T-cell (primary cell): ENCODE measurements at regions not wholly inside any gene's neighbourhood (a gene's known extent, or its start where the extent isn't known, plus 50 kb on each side); places are given as distances from the start of the nearest gene placed in this dataset.

Experiments used
- ATAC-seq, 4 experiments: fragments of 200-7000 bp in 3 of 4; fragments of 150-1000 bp in 1 of 4; cut with Tn5 transposase; replicated peaks in 1 of 4; 1 replicate in 3 of 4; 2 replicates in 1 of 4; pipeline ENCODE4 v1.10.0; 2021; ENCODE audit warnings: moderate library complexity in 3 of 4, mild to moderate bottlenecking in 2 of 4, moderate number of reproducible peaks in 1 of 4
- CTCF ChIA-PET, 2 donors: fragments of 300-600 bp; sonication (Branson Sonifier 250); formaldehyde crosslinking; loops; one replicate each; lab custom pipeline; 2022; ENCODE audit warnings: antibody characterized with exemption in 2 of 2; lab: Charles Lee
- POLR2A ChIA-PET, 2 donors: fragments of 300-600 bp; sonication (Branson Sonifier 250); formaldehyde crosslinking; loops; one replicate each; lab custom pipeline; 2022; ENCODE audit warnings: antibody characterized with exemption in 2 of 2; lab: Charles Lee
- DNase-seq, 35 experiments: peaks; one replicate each; pipeline versions ENCODE4 v3.0.0 to v3.0.0-alpha.2; 2013 to 2023
- H3K27ac ChIP-seq: one replicate; pipeline ENCODE4 v1.5.1; 2013; ENCODE audit warnings: low read length
- H3K27me3 ChIP-seq, 2 experiments: replicated peaks in 1 of 2; 1 replicate in 1 of 2; 2 replicates in 1 of 2; pipeline versions ENCODE4 v1.6.1 to v1.7.0; 2013; ENCODE audit warnings: low read length in 1 of 2, mixed read lengths in 1 of 2; ENCODE audit not compliant: control insufficient read depth in 2 of 2, insufficient read depth in 2 of 2; ENCODE audit errors: extremely low read depth in 1 of 2
- H3K36me3 ChIP-seq, 2 donors: 1 replicate in 1 of 2; 2 replicates in 1 of 2; pipeline versions ENCODE4 v1.6.1 to v1.7.0; 2013; ENCODE audit warnings: low read length in 1 of 2; ENCODE audit not compliant: control insufficient read depth in 2 of 2, insufficient read depth in 1 of 2; ENCODE audit errors: extremely low read depth in 1 of 2
- H3K4me1 ChIP-seq, 2 experiments: 1 replicate in 1 of 2; 2 replicates in 1 of 2; pipeline versions ENCODE4 v1.6.1 to v1.7.0; 2013; ENCODE audit warnings: low read length in 2 of 2, mixed read lengths in 1 of 2; ENCODE audit not compliant: insufficient read depth in 2 of 2, control insufficient read depth in 1 of 2; ENCODE audit errors: extremely low read depth in 1 of 2
- H3K4me3 ChIP-seq, 2 donors: 1 replicate in 1 of 2; 2 replicates in 1 of 2; pipeline versions ENCODE4 v1.5.1 to v1.7.0; 2013; ENCODE audit warnings: mild to moderate bottlenecking in 2 of 2, low read length in 1 of 2, moderate library complexity in 1 of 2; ENCODE audit not compliant: control insufficient read depth in 1 of 2; ENCODE audit errors: extremely low read depth in 1 of 2
- H3K9me3 ChIP-seq: 2 replicates; pipeline ENCODE4 v1.7.0; 2013
- H3K27ac Mint-ChIP-seq, 2 donors: one replicate each; pipeline ENCODE4 v1.8.0; 2020 to 2021; ENCODE audit warnings: mild to moderate bottlenecking in 2 of 2, mixed read lengths in 2 of 2
- H3K27me3 Mint-ChIP-seq, 2 donors: one replicate each; pipeline ENCODE4 v1.8.0; 2021 to 2022; ENCODE audit warnings: mixed read lengths in 2 of 2
- H3K36me3 Mint-ChIP-seq: one replicate; pipeline ENCODE4 v1.8.0; 2021; ENCODE audit warnings: mixed read lengths
- H3K4me1 Mint-ChIP-seq, 3 donors: one replicate each; pipeline ENCODE4 v1.8.0; 2020 to 2022; ENCODE audit warnings: mixed read lengths in 3 of 3, mild to moderate bottlenecking in 1 of 3
- H3K4me3 Mint-ChIP-seq, 3 donors: one replicate each; pipeline ENCODE4 v1.8.0; 2020 to 2022; ENCODE audit warnings: mild to moderate bottlenecking in 3 of 3, mixed read lengths in 3 of 3, moderate library complexity in 3 of 3
- H3K9me3 Mint-ChIP-seq, 3 donors: one replicate each; pipeline ENCODE4 v1.8.0; 2020 to 2022; ENCODE audit warnings: mixed read lengths in 3 of 3
- WGBS: methylation state at CpG from one replicate; pipeline ENCODE4 v1.1.5; 2013; ENCODE audit warnings: missing lambda C conversion rate; ENCODE audit not compliant: insufficient coverage; 5-methylcytosine and 5-hydroxymethylcytosine counted together

- H3K36me3 Mint-ChIP-seq: no peaks in the 10 kb centered on the region
- H3K9me3 Mint-ChIP-seq: peaks cover 7 to 14% (median 11%) of the 10 kb centered on the region in 3 donors
- WGBS: 83% methylated on average over 3 of the region's 3 CpGs
- no peak overlapping the region for H3K27ac Mint-ChIP-seq
- DNase-seq (no peak), ATAC-seq (no peak)
- peaks cover 1 to 9% of the 10 kb centered on the region in 2 donors for H3K27me3 Mint-ChIP-seq
- ChIA-PET CTCF (interaction anchor here (1.2 to 1.4 kb wide), 3 partner anchors 362 to 389 kb away, joined by 3 to 10 read pairs (median 7); no protein-coding TSS in a partner anchor), POLR2A (no interaction called here)
- Histone ChIP-seq H3K36me3 (no peaks in the 10 kb centered on the region), H3K4me3 (no peak overlapping the region), H3K27me3 (no peaks in the 10 kb centered on the region), H3K9me3 (no peaks in the 10 kb centered on the region), H3K27ac (no peak overlapping the region), H3K4me1 (no peaks in the 10 kb centered on the region)
- H3K4me1 Mint-ChIP-seq: no peaks in the 10 kb centered on the region
- H3K4me3 Mint-ChIP-seq: no peak overlapping the region
These were observed 149.7 kb upstream of the SLC16A7 start for GRCh38 chr12:59446116-59446515.

DNA sequence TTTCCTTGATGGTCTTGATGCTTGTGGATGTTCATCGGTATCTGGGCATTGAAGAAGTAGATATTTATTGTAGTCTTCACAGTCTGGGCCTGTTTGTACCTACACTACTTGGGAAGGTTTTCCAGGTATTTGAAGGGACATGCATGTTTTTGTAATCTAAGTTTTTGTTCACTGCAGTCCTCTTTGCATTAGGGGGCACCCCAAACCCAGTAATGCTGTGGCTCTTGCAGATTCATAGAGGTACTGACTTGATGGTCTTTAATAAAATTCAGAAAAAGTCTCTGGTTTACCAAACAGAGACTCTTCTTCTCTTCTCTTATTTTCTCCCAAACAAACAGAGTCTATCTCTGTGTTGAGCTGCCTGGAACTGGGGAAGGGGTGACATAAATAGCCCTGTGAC, 150.9 kb upstream of the SLC16A7 start:
- no peaks in the 10 kb centered on the region for H3K27me3 ChIP-seq
- DNase-seq (peak in 17 of 35 experiments; percentile 2 to 43 (median 10)), ATAC-seq (no peak)
- H3K9me3 Mint-ChIP-seq: peaks cover 12 to 22% (median 17%) of the 10 kb centered on the region in 3 donors
- H3K27ac ChIP-seq: no peak overlapping the region
- no peaks in the 10 kb centered on the region for H3K4me1 ChIP-seq
- H3K27me3 Mint-ChIP-seq: peaks cover 1 to 10% of the 10 kb centered on the region in 2 donors
- WGBS: no CpG with 5 or more reads among the region's 1 CpG
- H3K4me3 ChIP-seq: no peak overlapping the region
- no peaks in the 10 kb centered on the region for H3K4me1 Mint-ChIP-seq
- H3K36me3 Mint-ChIP-seq: no peaks in the 10 kb centered on the region
- no peak overlapping the region for H3K4me3 Mint-ChIP-seq
- CTCF ChIA-PET: interaction anchor here (1.2 to 1.4 kb wide), 3 partner anchors 364 to 391 kb away, joined by 3 to 10 read pairs (median 7); no protein-coding TSS in a partner anchor
- POLR2A ChIA-PET: no interaction called here
- H3K9me3 ChIP-seq: no peaks in the 10 kb centered on the region
- no peak overlapping the region for H3K27ac Mint-ChIP-seq
- no peaks in the 10 kb centered on the region for H3K36me3 ChIP-seq

DNA sequence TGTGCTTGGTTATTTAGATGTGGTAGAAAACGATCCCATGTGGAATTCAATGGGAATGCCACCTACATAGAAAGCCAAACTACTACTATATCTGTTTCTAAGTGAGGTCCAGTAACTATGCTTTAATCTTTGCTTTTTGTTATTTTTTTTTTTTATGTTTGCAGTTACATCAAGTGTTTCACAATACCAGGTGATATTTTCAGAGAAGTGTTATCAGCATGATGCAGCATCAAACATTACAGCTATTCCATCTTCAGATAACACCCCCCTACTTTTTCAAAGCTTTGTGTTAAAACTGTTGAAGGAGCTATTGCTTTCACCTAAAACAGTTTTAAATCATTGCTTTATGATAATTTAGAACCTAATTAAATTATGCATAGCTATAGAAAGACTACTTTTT, 163.8 kb upstream of the SLC16A7 start:
- Histone ChIP-seq H3K36me3 (no peaks in the 10 kb centered on the region), H3K4me3 (no peak overlapping the region), H3K27ac (no peak overlapping the region), H3K9me3 (no peaks in the 10 kb centered on the region), H3K4me1 (no peaks in the 10 kb centered on the region), H3K27me3 (no peaks in the 10 kb centered on the region)
- POLR2A ChIA-PET: no interaction called here
- WGBS: no CpG with 5 or more reads among the region's 1 CpG
- Mint-ChIP-seq H3K4me1 (no peaks in the 10 kb centered on the region), H3K4me3 (no peak overlapping the region), H3K36me3 (no peaks in the 10 kb centered on the region), H3K27ac (no peak overlapping the region), H3K9me3 (no peaks in the 10 kb centered on the region), H3K27me3 (no peaks in the 10 kb centered on the region)
- CTCF ChIA-PET: interaction anchor here (0.7 to 1.3 kb wide), 4 partner anchors 8 to 407 kb away, joined by 3 read pairs; no protein-coding TSS in a partner anchor
- no peak for ATAC-seq
- DNase-seq: no peak

DNA sequence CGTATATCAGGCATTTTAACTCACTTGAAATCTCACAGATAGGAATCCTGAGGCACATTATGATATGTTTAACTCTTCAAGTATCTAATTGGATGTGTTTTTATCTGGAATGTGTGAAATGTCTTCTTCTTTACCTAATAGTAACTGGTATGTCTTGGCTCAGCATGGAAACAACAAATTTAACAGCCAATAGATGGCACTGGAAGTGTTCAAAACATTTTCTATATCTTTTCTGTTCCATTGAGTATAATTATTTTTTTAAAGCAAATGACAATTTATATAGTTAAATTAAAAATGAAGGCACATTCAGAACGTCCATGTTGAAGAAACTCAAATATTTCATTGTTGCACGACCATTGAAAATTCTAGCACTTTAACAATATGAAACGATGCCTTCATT, 164.6 kb upstream of the SLC16A7 start:
- WGBS: no CpG with 5 or more reads among the region's 4 CpGs
- POLR2A ChIA-PET: no interaction called here
- no peak overlapping the region for H3K27ac Mint-ChIP-seq
- CTCF ChIA-PET: interaction anchor here in 1 of 2 donors (1.0 kb wide), 1 partner anchor 373 kb away, joined by 3 read pairs; no protein-coding TSS in a partner anchor
- Histone ChIP-seq H3K9me3 (no peaks in the 10 kb centered on the region), H3K36me3 (no peaks in the 10 kb centered on the region), H3K27me3 (no peaks in the 10 kb centered on the region), H3K4me1 (no peaks in the 10 kb centered on the region), H3K27ac (no peak overlapping the region), H3K4me3 (no peak overlapping the region)
- no peaks in the 10 kb centered on the region for H3K9me3 Mint-ChIP-seq
- ATAC-seq (no peak), DNase-seq (peak in 1 of 35 experiments; percentile 11)
- no peaks in the 10 kb centered on the region for H3K27me3 Mint-ChIP-seq
- H3K4me1 Mint-ChIP-seq: no peaks in the 10 kb centered on the region
- H3K36me3 Mint-ChIP-seq: no peaks in the 10 kb centered on the region
- H3K4me3 Mint-ChIP-seq: no peak overlapping the region

- POLR2A ChIA-PET: interaction anchor here in 1 of 2 donors (0.6 kb wide), 1 partner anchor 753 kb away, joined by 13 read pairs; no protein-coding TSS in a partner anchor
- H3K9me3 ChIP-seq: no peaks in the 10 kb centered on the region
- CTCF ChIA-PET: interaction anchor here (1.0 to 1.1 kb wide), 2 partner anchors 9 to 406 kb away, joined by 4 to 5 read pairs; no protein-coding TSS in a partner anchor
- Mint-ChIP-seq H3K9me3 (no peaks in the 10 kb centered on the region), H3K36me3 (no peaks in the 10 kb centered on the region), H3K27me3 (no peaks in the 10 kb centered on the region), H3K4me3 (no peak overlapping the region), H3K27ac (no peak overlapping the region), H3K4me1 (no peaks in the 10 kb centered on the region)
- H3K36me3 ChIP-seq: no peaks in the 10 kb centered on the region
- no peaks in the 10 kb centered on the region for H3K27me3 ChIP-seq
- H3K4me3 ChIP-seq: no peak overlapping the region
- WGBS: no CpG with 5 or more reads among the region's 1 CpG
- ATAC-seq (no peak), DNase-seq (no peak)
- no peak overlapping the region for H3K27ac ChIP-seq
- no peaks in the 10 kb centered on the region for H3K4me1 ChIP-seq
These were observed 166.1 kb upstream of the SLC16A7 start for GRCh38 chr12:59429766-59430165.

DNA sequence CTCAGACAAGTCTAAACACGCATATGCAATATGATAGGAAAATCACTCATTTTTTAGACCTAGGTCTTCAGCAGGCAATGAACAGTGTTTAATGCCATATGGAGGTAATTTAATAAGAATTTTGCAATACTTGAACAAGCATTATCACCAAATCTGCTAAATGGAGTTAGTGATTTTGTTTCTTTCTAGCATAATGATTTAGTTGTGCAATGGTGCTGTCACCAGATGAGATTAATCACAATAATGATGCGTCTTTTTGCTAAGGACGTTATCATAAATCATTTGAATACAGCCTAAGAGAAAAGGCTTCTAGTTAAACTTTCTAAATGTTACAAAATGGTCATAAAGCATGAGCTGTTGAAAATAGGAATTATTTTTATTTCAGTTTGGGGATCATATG, 170.0 kb upstream of the SLC16A7 start:
- ChIA-PET POLR2A (no interaction called here), CTCF (interaction anchor here in 1 of 2 donors (0.6 kb wide), 2 partner anchors 20 to 1161 kb away, joined by 3 to 4 read pairs; no protein-coding TSS in a partner anchor)
- Mint-ChIP-seq H3K36me3 (no peaks in the 10 kb centered on the region), H3K27me3 (no peaks in the 10 kb centered on the region), H3K4me3 (no peak overlapping the region), H3K27ac (no peak overlapping the region), H3K4me1 (no peaks in the 10 kb centered on the region), H3K9me3 (no peaks in the 10 kb centered on the region)
- Histone ChIP-seq H3K4me1 (no peaks in the 10 kb centered on the region), H3K27me3 (no peaks in the 10 kb centered on the region), H3K4me3 (no peak overlapping the region), H3K27ac (no peak overlapping the region), H3K9me3 (no peaks in the 10 kb centered on the region), H3K36me3 (no peaks in the 10 kb centered on the region)
- ATAC-seq (no peak), DNase-seq (no peak)
- WGBS: 100% methylated on average over 1 of the region's 3 CpGs
